SK-N-MC (cell line): ENCODE measurements at regions not wholly inside any gene's neighbourhood (a gene's known extent, or its start where the extent isn't known, plus 50 kb on each side); places are given as distances from the start of the nearest gene placed in this dataset.

ENCODE experiments used
- DNase-seq: peaks from one replicate; pipeline ENCODE4 v3.0.0-alpha.2; 2011; ENCODE audit warnings: low read depth, low spot score
- H3K27ac ChIP-seq: fragments of 200-600 bp; sonication (generic); 2 replicates; pipeline ENCODE4 v1.5.1; 2016; ENCODE audit warnings: mixed run types
- H3K36me3 ChIP-seq: fragments of 200-600 bp; sonication (generic); 2 replicates; pipeline ENCODE4 v1.6.1; 2017; ENCODE audit warnings: antibody characterized with exemption, low read length, mixed read lengths; ENCODE audit not compliant: insufficient read depth
- H3K4me3 ChIP-seq: fragments of 200-600 bp; sonication (generic); 2 replicates; pipeline ENCODE4 v1.5.1; 2016
- H3K9ac ChIP-seq: fragments of 200-600 bp; sonication (generic); 2 replicates; pipeline ENCODE4 v1.8.0; 2017; ENCODE audit warnings: mixed run types, mixed read lengths; ENCODE audit not compliant: insufficient read length
- H3K9me3 ChIP-seq: fragments of 200-600 bp; sonication (generic); 2 replicates; pipeline ENCODE4 v1.6.1; 2017; ENCODE audit warnings: low read depth, mild to moderate bottlenecking, antibody characterized with exemption, low read length, moderate library complexity, mixed read lengths
- EZH2 ChIP-seq: fragments of 200-600 bp; sonication (generic); IDR thresholded peaks from one replicate; pipeline ENCODE4 v1.6.1; 2017; ENCODE audit warnings: antibody characterized with exemption
- FOXP2 ChIP-seq: optimal IDR thresholded peaks from 2 replicates; pipeline ENCODE3; 2011; ENCODE audit warnings: mild to moderate bottlenecking, moderate library complexity; ENCODE audit not compliant: insufficient read depth; ENCODE audit errors: extremely low read length, control extremely low read depth
- POLR2AphosphoS5 ChIP-seq: IDR thresholded peaks from 2 replicates; pipeline ENCODE4 v1.6.1; 2012; ENCODE audit warnings: mild to moderate bottlenecking, low read depth, low read length, borderline replicate concordance

- TF ChIP-seq EZH2 (no peak), FOXP2 (no peak), POLR2AphosphoS5 (no peak)
- no peak overlapping the region for H3K9ac ChIP-seq
- H3K27ac ChIP-seq: no peak overlapping the region
- no peaks in the 10 kb centered on the region for H3K9me3 ChIP-seq
- no peaks in the 10 kb centered on the region for H3K36me3 ChIP-seq
- no peak overlapping the region for H3K4me3 ChIP-seq
- no peak for DNase-seq
These were observed 110.3 kb upstream of the CEP85L start for GRCh38 chr6:118761645-118762044.

- TF ChIP-seq FOXP2: no peak
- no peak for TF ChIP-seq POLR2AphosphoS5
- no peak for TF ChIP-seq EZH2
- no peak for DNase-seq
- no peak overlapping the region for H3K9ac ChIP-seq
- H3K4me3 ChIP-seq: no peak overlapping the region
- no peak overlapping the region for H3K27ac ChIP-seq
- H3K9me3 ChIP-seq: no peaks in the 10 kb centered on the region
- no peaks in the 10 kb centered on the region for H3K36me3 ChIP-seq
These were observed 107.6 kb upstream of the CEP85L start for GRCh38 chr6:118758946-118759345.

GRCh38 chr6:118755941-118756646, 104.7 kb upstream of the CEP85L start:
- no peak for TF ChIP-seq POLR2AphosphoS5
- no peak for TF ChIP-seq EZH2
- no peak for TF ChIP-seq FOXP2
- H3K36me3 ChIP-seq: no peaks in the 10 kb centered on the region
- DNase-seq: no peak
- no peak overlapping the region for H3K9ac ChIP-seq
- H3K4me3 ChIP-seq: no peak overlapping the region
- H3K9me3 ChIP-seq: no peaks in the 10 kb centered on the region
- H3K27ac ChIP-seq: no peak overlapping the region

- Histone ChIP-seq H3K9ac (no peak overlapping the region), H3K9me3 (no peaks in the 10 kb centered on the region), H3K4me3 (no peak overlapping the region), H3K27ac (no peak overlapping the region), H3K36me3 (no peaks in the 10 kb centered on the region)
- TF ChIP-seq POLR2AphosphoS5 (no peak), FOXP2 (no peak), EZH2 (no peak)
- DNase-seq: no peak
These were observed 101.4 kb upstream of the CEP85L start for GRCh38 chr6:118752803-118753202.

- Histone ChIP-seq H3K36me3 (no peaks in the 10 kb centered on the region), H3K4me3 (no peak overlapping the region), H3K27ac (no peak overlapping the region), H3K9me3 (no peaks in the 10 kb centered on the region), H3K9ac (no peak overlapping the region)
- no peak for DNase-seq
- no peak for TF ChIP-seq EZH2
- TF ChIP-seq FOXP2: no peak
These were observed 99.7 kb upstream of the CEP85L start for GRCh38 chr6:118751072-118751471.

GRCh38 chr6:118750143-118750542, 98.8 kb upstream of the CEP85L start:
- Histone ChIP-seq H3K36me3 (no peaks in the 10 kb centered on the region), H3K4me3 (no peak overlapping the region), H3K9ac (no peak overlapping the region), H3K9me3 (no peaks in the 10 kb centered on the region), H3K27ac (no peak overlapping the region)
- DNase-seq: no peak
- TF ChIP-seq FOXP2: no peak

- H3K27ac ChIP-seq: no peak overlapping the region
- no peak overlapping the region for H3K9ac ChIP-seq
- no peaks in the 10 kb centered on the region for H3K36me3 ChIP-seq
- no peak for DNase-seq
- H3K4me3 ChIP-seq: no peak overlapping the region
- H3K9me3 ChIP-seq: no peaks in the 10 kb centered on the region
- TF ChIP-seq FOXP2 (no peak), POLR2AphosphoS5 (no peak), EZH2 (no peak)
These were observed 97.1 kb upstream of the CEP85L start for GRCh38 chr6:118748311-118749062.

- no peak for DNase-seq
- no peak overlapping the region for H3K27ac ChIP-seq
- TF ChIP-seq FOXP2: no peak
- no peak for TF ChIP-seq POLR2AphosphoS5
- TF ChIP-seq EZH2: no peak
These were observed 95.4 kb upstream of the CEP85L start for GRCh38 chr6:118746825-118747174.

More at GRCh38 chr6:118746825-118747174, 95.4 kb upstream of the CEP85L start:
- Histone ChIP-seq H3K36me3 (no peaks in the 10 kb centered on the region), H3K9ac (no peak overlapping the region), H3K4me3 (no peak overlapping the region), H3K9me3 (no peaks in the 10 kb centered on the region)
